ENCODE measurements at regions not wholly inside any gene's neighbourhood (a gene's known extent, or its start where the extent isn't known, plus 50 kb on each side); places are given as distances from the start of the nearest gene placed in this dataset.

GRCh38 chr10:131017566-131018285 is 293.8 kb downstream of the TCERG1L start:
- intact Hi-C loops (cut with DNase I) = no loop called here
- no peak for FAIRE-seq
- Histone ChIP-seq H3K9me3 (ENCODE audit: control insufficient read depth in 2 of 3, insufficient read depth in 1 of 3, low read length in 3 of 3) (no peaks in the 10 kb centered on the region), H3K36me3 (ENCODE audit: control insufficient read depth in 2 of 3, insufficient read depth in 3 of 3, low read length in 3 of 3) (no peaks in the 10 kb centered on the region), H3K27ac (ENCODE audit: low read depth in 2 of 2, low read length in 2 of 2) (no peak overlapping the region), H3K27me3 (ENCODE audit: control insufficient read depth, insufficient read depth, low read length) (no peaks in the 10 kb centered on the region), H3K4me3 (ENCODE audit: low read length in 3 of 3) (no peak overlapping the region), H3K4me1 (ENCODE audit: control insufficient read depth in 2 of 3, insufficient read depth in 2 of 3, low read depth in 1 of 3, low read length in 3 of 3) (no peaks in the 10 kb centered on the region), H3K9ac (ENCODE audit: low read length in 3 of 3) (no peak overlapping the region)
- DNase-seq = no peak
- no peak for TF ChIP-seq CTCF (IDR thresholded peaks at IDR 0.05; ENCODE audit: borderline replicate concordance, extremely low read depth, insufficient read depth)

GRCh38 chr10:131018886-131019500 is 292.5 kb downstream of the TCERG1L start:
- FAIRE-seq (no peak), DNase-seq (no peak)
- Histone ChIP-seq H3K9ac (ENCODE audit: low read length in 3 of 3) (no peak overlapping the region), H3K27me3 (ENCODE audit: control insufficient read depth, insufficient read depth, low read length) (no peaks in the 10 kb centered on the region), H3K27ac (ENCODE audit: low read depth in 2 of 2, low read length in 2 of 2) (no peak overlapping the region), H3K36me3 (ENCODE audit: control insufficient read depth in 2 of 3, insufficient read depth in 3 of 3, low read length in 3 of 3) (no peaks in the 10 kb centered on the region), H3K9me3 (ENCODE audit: control insufficient read depth in 2 of 3, insufficient read depth in 1 of 3, low read length in 3 of 3) (no peaks in the 10 kb centered on the region), H3K4me3 (ENCODE audit: low read length in 3 of 3) (no peak overlapping the region), H3K4me1 (ENCODE audit: control insufficient read depth in 2 of 3, insufficient read depth in 2 of 3, low read depth in 1 of 3, low read length in 3 of 3) (no peaks in the 10 kb centered on the region)
- TF ChIP-seq CTCF (IDR thresholded peaks at IDR 0.05; ENCODE audit: borderline replicate concordance, extremely low read depth, insufficient read depth) = no peak
- intact Hi-C loops (cut with DNase I) = no loop called here

GRCh38 chr10:131019696-131020095 is 291.8 kb downstream of the TCERG1L start:
- no peak for DNase-seq
- no peak for FAIRE-seq
- TF ChIP-seq CTCF (IDR thresholded peaks at IDR 0.05; ENCODE audit: borderline replicate concordance, extremely low read depth, insufficient read depth) = no peak
- no peaks in the 10 kb centered on the region for H3K36me3 ChIP-seq (ENCODE audit: control insufficient read depth in 2 of 3, insufficient read depth in 3 of 3, low read length in 3 of 3)
- no peak overlapping the region for H3K9ac ChIP-seq (ENCODE audit: low read length in 3 of 3)
- no peaks in the 10 kb centered on the region for H3K9me3 ChIP-seq (ENCODE audit: control insufficient read depth in 2 of 3, insufficient read depth in 1 of 3, low read length in 3 of 3)
- no peaks in the 10 kb centered on the region for H3K4me1 ChIP-seq (ENCODE audit: control insufficient read depth in 2 of 3, insufficient read depth in 2 of 3, low read depth in 1 of 3, low read length in 3 of 3)
- intact Hi-C loops (cut with DNase I) = no loop called here
- H3K4me3 ChIP-seq (ENCODE audit: low read length in 3 of 3) = no peak overlapping the region
- no peak overlapping the region for H3K27ac ChIP-seq (ENCODE audit: low read depth in 2 of 2, low read length in 2 of 2)
- no peaks in the 10 kb centered on the region for H3K27me3 ChIP-seq (ENCODE audit: control insufficient read depth, insufficient read depth, low read length)
